ENCODE measurements at regions not wholly inside any gene's neighbourhood (a gene's known extent, or its start where the extent isn't known, plus 50 kb on each side); places are given as distances from the start of the nearest gene placed in this dataset.

- no peak for TF ChIP-seq CTCF (IDR thresholded peaks at IDR 0.05)
- peaks cover 4% of the 10 kb centered on the region for H3K9me3 Mint-ChIP-seq
- H3K27ac Mint-ChIP-seq: no peak overlapping the region
- DNase-seq: no peak
- H3K36me3 Mint-ChIP-seq (ENCODE audit: low read depth): no peaks in the 10 kb centered on the region
- no peaks in the 10 kb centered on the region for H3K4me1 Mint-ChIP-seq
- no peaks in the 10 kb centered on the region for H3K27me3 Mint-ChIP-seq (ENCODE audit: low read depth, poor library complexity)
- H3K4me3 Mint-ChIP-seq: no peak overlapping the region
Measured at GRCh38 chr4:136748773-136749172, 783.5 kb downstream of the PCDH18 start.

- no peak overlapping the region for H3K27ac Mint-ChIP-seq
- no peaks in the 10 kb centered on the region for H3K4me1 Mint-ChIP-seq
- H3K4me3 Mint-ChIP-seq: no peak overlapping the region
- TF ChIP-seq CTCF (IDR thresholded peaks at IDR 0.05): no peak
- peaks cover 9% of the 10 kb centered on the region for H3K9me3 Mint-ChIP-seq
- no peaks in the 10 kb centered on the region for H3K27me3 Mint-ChIP-seq (ENCODE audit: low read depth, poor library complexity)
- no peaks in the 10 kb centered on the region for H3K36me3 Mint-ChIP-seq (ENCODE audit: low read depth)
- DNase-seq: no peak
Measured at GRCh38 chr4:136748165-136748564, 784.1 kb downstream of the PCDH18 start.

- no peak for TF ChIP-seq CTCF (IDR thresholded peaks at IDR 0.05)
- DNase-seq: no peak
- Mint-ChIP-seq H3K27me3 (ENCODE audit: low read depth, poor library complexity) (no peaks in the 10 kb centered on the region), H3K36me3 (ENCODE audit: low read depth) (no peaks in the 10 kb centered on the region), H3K9me3 (peaks cover 13% of the 10 kb centered on the region), H3K4me3 (no peak overlapping the region), H3K4me1 (no peaks in the 10 kb centered on the region), H3K27ac (no peak overlapping the region)
Measured at GRCh38 chr4:136743238-136743637, 789.1 kb downstream of the PCDH18 start.

GRCh38 chr4:136742333-136742732 is 790.0 kb downstream of the PCDH18 start:
- no peak overlapping the region for H3K4me3 Mint-ChIP-seq
- no peak for TF ChIP-seq CTCF (IDR thresholded peaks at IDR 0.05)
- H3K9me3 Mint-ChIP-seq: peaks cover 13% of the 10 kb centered on the region
- H3K27me3 Mint-ChIP-seq (ENCODE audit: low read depth, poor library complexity): no peaks in the 10 kb centered on the region
- H3K27ac Mint-ChIP-seq: no peak overlapping the region
- no peak for DNase-seq
- H3K36me3 Mint-ChIP-seq (ENCODE audit: low read depth): no peaks in the 10 kb centered on the region
- no peaks in the 10 kb centered on the region for H3K4me1 Mint-ChIP-seq

- Mint-ChIP-seq H3K27me3 (ENCODE audit: low read depth, poor library complexity) (no peaks in the 10 kb centered on the region), H3K36me3 (ENCODE audit: low read depth) (no peaks in the 10 kb centered on the region), H3K4me1 (no peaks in the 10 kb centered on the region), H3K27ac (no peak overlapping the region), H3K4me3 (no peak overlapping the region), H3K9me3 (peaks cover 13% of the 10 kb centered on the region)
- no peak for TF ChIP-seq CTCF (IDR thresholded peaks at IDR 0.05)
- DNase-seq: no peak
Measured at GRCh38 chr4:136741468-136741867, 790.8 kb downstream of the PCDH18 start.

GRCh38 chr4:136740326-136740725 is 792.0 kb downstream of the PCDH18 start:
- no peak overlapping the region for H3K4me3 Mint-ChIP-seq
- H3K36me3 Mint-ChIP-seq (ENCODE audit: low read depth): no peaks in the 10 kb centered on the region
- H3K4me1 Mint-ChIP-seq: no peaks in the 10 kb centered on the region
- H3K27ac Mint-ChIP-seq: no peak overlapping the region
- no peak for DNase-seq
- H3K9me3 Mint-ChIP-seq: peaks cover 13% of the 10 kb centered on the region
- TF ChIP-seq CTCF (IDR thresholded peaks at IDR 0.05): no peak
- H3K27me3 Mint-ChIP-seq (ENCODE audit: low read depth, poor library complexity): no peaks in the 10 kb centered on the region

Measured in nephron progenitor cell (in vitro differentiated cells).